ENCODE measurements at regions not wholly inside any gene's neighbourhood (a gene's known extent, or its start where the extent isn't known, plus 50 kb on each side); places are given as distances from the start of the nearest gene placed in this dataset.

GRCh38 chr14:48568252-48568651, 892.8 kb upstream of the MDGA2 start:
- TF ChIP-seq CTCF (IDR thresholded peaks at IDR 0.05) (no peak), EZH2phosphoT487 (IDR thresholded peaks at IDR 0.05) (no peak)

Measured in neural progenitor cell (in vitro differentiated cells).